ENCODE measurements at regions not wholly inside any gene's neighbourhood (a gene's known extent, or its start where the extent isn't known, plus 50 kb on each side); places are given as distances from the start of the nearest gene placed in this dataset.

DNA sequence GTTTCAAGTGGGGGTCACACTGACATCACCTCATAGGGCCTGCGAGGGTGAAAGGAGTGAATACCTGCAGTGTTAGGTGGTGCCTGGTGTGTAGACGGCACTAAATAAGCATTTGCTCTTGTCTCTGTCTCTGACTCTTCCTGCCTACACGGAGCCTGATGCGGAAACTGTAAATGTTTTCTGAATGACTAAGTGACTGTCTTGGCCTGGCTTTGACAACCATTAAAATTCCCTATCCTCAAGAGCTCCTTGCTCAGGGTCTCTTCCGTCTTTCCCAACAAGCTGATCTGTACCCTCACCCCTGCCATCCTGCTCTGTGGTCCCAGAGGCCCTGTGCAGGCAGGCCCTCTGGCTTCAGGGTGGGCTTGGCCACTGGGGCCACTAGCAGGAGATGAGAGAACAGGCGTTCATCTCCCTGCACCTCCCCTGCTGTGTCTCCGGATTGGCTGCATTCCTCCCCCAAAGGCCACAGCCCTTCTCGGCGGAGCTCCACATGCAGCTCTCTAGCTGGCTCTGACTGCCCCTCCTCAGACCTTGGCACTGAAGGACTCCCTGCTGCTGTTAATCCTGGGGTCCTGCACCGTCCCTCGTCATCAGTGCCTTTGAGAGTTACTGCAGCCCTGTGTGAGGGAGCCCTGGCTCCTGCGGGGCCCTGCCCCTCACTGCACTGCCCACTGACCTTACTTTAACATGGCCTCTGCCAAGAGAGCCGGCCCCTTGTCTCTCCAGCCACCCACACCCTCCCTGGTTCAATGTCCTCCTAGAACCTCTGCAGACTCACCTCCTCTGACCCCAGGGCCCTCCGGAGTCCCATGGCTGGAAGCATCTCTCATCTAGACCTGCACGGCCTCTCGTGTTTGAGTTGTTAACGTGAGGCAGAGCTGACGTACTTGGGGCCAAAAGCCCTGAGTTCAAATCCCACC lies 211.1 kb downstream of the MATN1 start:
- DNase-seq, result no peak

DNA sequence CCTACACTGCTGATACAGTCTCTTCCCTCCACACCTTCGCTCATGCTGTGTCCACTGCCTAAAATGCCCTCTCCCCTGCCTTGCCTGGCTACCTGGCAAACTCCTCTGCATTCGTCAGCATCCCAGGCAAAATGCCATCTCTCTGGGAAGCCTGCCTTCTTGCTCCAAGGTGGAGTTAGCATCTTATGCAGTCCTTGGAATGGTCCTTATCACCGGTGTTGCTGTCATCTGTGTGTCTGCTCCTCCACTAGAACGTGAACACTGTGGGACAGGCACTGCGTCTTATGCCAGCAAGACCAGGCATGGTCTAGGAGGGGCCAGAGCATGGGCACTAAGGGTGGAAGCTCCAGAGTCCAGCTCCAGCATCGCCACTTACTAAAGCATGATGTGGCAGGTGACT lies 211.8 kb downstream of the MATN1 start:
- DNase-seq, result no peak

DNA sequence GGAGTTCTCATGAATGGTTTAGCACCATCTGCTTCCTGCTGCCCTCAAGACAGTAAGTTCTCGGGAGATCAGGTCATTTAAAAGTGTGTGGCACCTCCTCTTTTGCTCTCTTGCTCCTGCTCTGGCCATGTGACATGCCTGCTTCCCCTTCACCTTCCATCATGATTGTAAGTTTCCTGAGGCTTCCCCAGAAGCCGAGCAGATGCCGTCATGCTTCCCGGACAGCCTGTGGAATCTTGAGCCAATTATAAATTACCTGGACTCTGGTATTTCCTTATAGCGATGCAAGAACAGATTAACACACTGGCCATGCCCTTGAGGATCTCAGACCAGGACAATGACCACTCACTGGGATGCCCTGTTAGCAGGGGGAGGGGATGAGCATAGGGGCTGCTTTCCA lies 212.3 kb downstream of the MATN1 start:
- no peak for DNase-seq

DNA sequence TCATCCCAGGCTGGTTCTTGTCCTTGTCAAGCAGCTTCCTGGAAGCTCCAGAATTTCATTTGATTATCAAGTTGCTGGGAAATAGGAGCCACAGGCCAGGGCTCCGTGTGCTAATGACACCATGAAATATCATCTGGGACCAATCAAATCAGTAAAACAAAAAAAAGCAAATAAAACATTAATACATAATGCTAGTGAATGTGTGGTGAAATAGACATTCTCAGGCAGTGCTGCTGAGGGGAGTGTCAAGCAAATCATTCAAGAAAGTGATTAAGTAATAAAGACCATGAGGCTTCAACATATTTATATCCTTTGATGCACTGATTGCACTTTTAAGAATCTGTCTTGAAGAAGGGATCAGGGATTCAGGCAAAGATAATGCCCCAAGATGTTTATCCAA lies 213.7 kb downstream of the MATN1 start:
- no peak for DNase-seq

DNA sequence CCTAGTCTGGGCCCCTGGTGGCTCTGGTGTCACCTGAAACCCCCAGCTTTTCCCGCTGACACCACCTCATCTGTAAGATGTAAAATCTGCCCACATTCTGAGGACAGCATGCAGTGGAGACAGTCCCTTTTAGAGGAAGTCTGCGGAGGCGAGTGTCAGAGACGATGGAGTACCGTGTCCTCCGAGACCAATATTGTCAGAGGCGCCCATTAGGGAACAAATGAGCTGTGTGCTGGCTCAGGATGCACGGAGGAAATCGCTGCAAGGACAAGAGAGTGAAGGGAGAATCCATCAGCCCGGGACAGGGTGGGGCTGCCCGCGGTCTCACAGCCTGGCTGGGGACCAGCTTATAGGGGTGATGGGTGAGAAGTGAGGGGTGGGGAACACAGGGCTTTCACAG lies 214.8 kb downstream of the MATN1 start:
- DNase-seq, result no peak

DNA sequence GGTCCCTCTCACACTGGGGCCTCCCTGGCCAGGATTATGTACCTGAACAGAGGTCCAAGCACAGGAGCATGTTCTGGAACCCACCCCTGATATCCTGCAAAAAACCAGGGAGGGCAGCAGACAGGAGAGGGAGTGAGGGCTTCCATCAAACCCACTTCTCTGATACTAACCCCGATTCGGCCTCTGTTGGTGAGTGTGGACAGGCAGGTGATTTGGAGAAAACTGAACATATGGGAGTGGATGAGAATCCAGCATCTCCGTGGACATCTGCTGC lies 215.3 kb downstream of the MATN1 start:
- no peak for DNase-seq

DNA sequence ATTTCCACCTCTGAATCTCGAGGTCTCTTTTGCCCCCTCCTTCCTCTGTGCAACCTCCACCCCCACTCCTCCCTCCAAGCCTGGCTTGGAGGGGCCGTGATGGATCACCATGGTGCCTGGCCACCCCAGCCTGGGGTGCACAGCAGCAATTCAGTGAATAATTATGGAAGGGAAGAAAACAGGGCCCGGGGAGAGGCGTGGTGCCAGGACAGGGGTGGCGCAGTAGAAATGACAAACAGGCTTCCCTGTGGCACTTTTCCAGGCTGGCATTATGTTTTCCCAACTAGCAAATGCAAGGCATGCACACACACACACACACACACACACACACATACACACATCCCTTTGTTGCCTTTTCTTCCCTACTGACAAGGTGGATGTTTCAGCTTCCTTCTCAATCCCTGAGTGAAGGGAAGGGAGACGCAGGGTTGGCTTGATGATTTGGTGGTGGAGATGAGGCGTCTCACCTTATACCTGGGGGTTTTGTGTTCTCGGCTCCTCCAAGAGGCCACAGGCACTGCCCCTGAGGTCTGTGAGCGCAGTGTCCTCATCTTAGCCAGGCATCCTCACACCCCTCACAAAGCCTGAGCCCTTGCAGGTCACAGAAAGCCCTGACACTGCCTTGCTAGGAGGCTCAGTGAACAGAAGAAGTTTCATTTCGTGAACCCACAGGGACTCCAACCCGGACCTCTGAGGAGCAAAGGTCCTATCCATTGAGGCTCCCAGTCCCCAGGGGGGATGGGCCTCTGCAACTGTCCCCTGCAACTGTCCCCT lies 215.8 kb downstream of the MATN1 start:
- DNase-seq, result no peak

DNA sequence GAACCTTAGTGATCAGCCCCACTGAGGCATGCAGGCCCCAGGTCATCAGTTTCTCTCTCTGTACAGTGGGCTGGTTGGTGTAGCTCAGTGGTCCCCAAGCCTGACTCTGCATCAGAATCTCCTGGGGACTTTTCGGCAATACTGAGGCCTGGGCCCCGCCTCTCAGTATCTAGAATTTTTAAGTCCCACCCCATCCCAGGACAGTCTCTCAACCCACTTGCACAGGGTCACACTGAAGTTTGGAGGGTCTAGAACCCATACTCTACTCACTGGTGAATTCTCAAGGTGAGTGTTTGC lies 216.4 kb downstream of the MATN1 start:
- no peak for DNase-seq

DNA sequence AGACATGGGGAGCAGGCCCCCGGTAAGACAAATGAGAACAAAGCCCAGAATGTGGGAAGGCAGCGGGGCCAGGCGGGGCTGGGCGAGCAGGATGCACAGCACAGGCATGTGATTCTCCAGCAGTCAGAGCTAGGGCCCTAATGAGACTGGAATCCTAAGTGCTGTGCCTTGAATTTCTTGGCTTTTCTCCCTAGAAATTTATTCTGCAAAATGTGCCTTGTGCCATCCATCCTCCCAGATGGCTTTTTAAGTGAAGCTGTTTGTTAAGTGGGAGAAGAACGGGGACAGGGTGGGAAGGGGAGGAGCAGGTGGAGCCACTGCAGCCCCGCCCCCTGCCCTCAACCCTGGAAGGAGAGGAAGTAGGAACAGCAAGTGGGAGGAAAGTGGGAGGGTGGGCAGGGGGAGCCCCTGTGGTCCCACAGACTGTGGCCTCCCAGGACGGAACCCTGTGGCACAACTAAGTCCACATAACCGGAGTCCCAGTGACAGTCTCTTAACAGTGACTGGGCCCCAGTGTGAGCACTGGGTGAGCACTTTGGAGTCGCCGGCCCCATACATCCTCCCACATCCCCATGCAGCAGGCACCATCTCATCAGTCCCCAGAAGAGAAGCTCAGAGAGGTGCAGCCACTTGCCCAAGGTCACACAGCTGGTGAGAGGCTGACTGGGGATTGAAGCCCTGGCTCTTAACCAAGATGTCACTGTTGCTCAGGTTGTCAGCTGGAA lies 216.9 kb downstream of the MATN1 start:
- DNase-seq, result no peak

DNA sequence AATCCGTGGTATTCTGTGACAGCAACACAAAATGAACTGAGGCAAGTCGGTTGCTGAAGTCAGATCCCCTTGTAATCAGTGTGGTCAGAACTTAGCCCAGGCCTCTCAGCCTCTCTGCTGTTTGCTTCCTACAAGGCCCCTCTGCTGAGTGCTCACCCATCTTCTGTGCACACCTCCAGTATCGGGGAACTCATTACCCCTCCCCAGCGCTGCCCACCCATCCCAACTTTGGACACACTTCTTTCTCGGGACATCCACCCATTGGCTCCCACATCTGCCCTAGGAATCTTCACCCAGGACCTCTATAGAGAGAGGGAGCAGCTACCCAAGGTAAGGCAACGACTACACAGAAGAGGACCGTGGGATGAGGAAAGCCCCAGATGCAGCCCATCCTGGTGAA lies 217.5 kb downstream of the MATN1 start:
- no peak for DNase-seq

DNA sequence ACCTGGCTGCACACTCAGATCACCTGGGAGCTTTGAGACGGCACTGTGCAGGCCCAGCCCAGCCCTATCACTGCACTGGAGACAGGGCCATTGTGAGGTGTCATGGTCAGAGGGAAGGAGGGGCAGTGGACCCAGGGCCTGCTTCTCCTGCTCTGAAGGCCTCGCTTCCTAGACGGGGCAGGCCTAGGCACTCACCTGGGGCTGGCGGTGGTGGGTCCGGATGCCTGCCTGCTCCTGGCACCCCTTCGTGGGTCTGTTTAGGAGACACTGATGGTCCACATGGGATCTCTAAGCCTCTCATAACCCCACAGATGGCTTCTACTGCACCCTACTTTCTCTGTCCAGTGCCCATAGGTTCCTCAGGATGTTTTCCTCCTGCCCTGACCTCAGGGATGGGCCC lies 230.9 kb downstream of the MATN1 start:
- DNase-seq, result no peak

DNA sequence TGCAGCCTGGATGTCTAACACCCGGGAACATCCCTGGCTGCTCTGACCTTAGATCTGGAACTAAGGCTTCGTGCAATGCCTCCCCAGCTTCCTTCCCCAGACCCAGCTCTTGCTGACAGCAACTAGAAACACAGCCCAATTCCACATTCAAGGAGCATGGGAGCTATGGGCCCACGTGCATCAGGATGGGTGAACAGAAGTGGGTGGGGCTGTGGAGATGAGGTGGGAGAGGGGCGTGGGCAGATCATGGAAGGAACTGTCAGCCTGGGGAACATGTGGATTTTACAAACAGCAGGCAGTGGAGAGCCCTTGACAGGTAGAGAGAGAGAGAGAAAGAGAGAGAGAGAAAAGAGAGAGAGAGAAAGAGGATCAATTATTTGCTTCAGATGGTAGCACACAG lies 231.6 kb downstream of the MATN1 start:
- no peak for DNase-seq

DNA sequence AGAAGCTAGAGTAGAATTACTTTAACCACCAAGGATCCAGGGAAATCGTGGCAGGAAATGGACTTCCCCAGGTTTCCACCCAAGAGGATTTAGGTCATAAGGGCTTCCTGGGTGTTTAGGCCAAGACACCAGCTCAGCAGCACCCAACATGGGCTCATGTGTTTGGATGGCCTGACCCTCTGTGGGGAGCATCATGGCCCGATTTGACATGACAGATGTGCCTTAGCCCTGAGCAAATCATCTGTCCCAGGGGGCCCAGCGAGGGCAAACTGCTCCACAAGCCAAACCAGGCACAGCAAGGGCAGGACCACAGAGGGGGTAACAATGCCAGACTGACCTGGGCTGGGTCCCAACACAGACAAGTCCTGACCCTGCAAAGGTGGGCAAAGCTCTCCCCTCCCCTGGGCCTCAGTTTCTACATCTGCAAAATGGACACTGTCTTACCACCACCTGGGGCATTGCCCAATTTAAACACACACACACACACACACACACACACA lies 232.8 kb downstream of the MATN1 start:
- no peak for DNase-seq

DNA sequence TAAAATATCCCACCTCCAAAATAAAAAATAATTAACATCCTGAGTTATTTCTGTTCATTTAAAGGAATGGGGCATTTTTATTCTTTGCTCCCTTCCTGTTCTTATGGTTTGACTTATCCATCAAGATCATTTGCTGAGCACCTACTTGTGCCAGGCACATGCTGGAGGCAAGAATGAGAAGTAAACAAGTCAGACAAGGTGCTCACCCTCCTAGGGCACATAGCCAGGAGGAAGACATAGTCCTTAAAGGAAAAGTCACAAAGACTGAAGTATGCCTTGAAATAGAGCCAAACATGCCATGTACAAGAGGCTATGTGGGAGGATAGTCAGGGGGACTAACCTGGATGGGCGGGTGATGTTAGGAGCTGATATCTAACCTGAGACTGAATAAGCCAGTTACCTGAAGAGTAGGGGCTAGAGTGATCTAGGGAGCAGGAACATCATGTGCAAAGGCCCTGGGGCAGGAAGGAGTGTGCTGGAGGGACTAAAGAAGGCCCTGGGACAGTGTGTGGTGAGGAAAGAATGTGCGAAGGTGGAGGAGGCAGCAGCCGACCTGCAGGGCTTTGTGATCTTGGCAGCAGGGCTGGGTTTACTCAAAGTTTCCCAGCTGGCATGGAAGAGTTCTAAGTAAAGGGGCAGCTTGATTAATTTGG lies 233.5 kb downstream of the MATN1 start:
- DNase-seq, result no peak

DNA sequence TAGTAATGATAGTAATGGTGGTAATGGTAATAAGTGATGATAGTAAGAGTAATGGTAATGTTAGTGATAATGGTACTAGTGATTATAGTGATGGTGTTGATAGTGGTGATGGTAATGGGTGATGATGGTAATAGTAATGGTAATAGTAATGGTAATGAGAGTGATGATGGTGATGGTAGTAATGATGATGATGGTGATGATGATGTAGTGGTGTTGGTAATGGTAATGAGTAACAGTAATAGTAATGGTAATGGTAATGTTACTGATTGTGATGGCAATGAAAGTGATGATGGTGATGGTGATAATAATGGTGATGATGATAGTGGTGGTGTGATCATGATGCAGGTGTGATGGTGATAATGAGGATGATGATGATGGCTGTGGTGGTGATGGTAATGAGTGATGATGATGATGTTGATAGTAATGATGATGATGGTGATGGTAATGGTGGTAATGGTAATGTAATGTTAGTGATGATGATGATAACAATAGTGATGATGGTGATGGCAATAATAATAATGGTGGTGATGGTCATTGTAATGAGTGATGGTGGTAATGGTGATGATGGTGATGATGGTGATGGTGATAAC lies 235.0 kb downstream of the MATN1 start:
- no peak for DNase-seq

DNA sequence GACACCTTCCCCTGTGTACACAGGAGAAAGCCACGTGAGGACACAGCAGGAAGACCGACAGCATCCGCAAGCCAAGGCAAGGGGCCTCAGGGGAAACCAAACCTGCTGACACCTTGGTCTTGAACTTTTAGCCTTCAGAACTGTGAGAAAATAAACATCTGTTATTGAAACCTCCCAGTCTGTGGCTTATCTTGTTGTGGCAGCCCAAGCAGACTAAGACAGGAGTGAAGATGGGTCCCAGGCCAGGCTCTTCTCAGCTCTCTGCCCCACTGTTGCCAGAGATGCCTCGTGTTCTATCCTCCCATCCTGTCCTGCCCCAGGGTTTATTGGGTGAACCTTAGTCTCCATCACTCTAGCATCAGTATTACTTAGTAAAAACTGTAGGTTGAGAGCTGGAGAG lies 236.3 kb downstream of the MATN1 start:
- no peak for DNase-seq

DNA sequence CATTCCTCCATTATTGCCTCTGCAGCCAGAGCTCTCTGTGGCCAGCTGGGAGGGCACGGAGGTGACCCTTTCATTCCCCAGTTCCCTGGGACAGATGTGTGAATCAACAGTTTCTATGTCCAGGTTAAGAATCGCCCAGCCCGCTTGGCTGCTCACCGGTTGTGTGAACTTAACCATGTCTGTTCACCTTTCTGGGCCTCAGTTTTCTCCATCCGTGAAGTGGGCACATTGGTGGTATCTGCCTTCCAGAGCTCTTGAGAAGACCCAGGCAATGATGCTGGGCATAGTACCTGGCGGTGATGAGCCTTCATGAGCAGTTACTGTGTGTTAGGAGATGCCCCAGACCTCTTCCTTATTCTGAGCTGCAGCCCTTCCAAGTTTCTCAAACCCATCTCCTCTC lies 238.3 kb downstream of the MATN1 start:
- DNase-seq, result no peak

DNA sequence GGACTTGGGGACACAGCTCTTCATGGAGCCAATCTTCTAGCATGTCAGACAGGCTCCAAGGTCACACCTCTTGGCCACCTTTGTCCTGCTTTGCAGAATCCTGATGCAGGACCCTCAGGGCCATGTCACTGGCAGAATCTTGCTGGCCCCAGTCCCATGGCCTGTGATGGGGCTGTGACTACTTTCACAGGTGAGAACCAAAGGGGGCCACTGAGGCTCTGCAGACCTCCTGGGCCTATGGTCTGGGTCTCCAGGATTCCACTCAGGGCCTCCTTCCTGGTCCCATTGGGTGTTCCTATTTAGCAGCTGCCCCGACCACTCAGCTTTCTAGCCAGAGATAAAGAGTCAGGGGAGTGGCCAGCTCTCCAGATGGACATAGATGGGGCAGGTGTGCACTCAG lies 238.7 kb downstream of the MATN1 start:
- DNase-seq, result no peak

DNA sequence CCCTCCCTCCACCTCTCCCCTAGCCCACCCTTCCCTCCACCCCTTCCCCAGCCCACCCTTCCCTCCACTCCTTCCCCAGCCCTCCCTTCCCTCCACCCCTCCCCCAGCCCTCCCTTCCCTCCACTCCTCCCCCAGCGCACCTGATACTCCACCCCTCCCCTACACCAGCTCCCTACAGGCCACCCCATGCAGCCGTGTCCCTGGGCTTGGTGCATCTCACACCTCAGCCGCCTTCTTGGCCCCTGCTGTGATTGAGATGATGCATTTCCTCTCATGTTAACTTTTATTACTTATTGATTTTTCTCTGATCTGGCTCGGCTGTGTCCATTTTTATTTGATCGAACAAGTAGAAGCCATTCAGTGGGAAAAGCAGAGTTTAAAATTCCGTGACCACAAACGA lies 243.8 kb downstream of the MATN1 start:
- no peak for DNase-seq

DNA sequence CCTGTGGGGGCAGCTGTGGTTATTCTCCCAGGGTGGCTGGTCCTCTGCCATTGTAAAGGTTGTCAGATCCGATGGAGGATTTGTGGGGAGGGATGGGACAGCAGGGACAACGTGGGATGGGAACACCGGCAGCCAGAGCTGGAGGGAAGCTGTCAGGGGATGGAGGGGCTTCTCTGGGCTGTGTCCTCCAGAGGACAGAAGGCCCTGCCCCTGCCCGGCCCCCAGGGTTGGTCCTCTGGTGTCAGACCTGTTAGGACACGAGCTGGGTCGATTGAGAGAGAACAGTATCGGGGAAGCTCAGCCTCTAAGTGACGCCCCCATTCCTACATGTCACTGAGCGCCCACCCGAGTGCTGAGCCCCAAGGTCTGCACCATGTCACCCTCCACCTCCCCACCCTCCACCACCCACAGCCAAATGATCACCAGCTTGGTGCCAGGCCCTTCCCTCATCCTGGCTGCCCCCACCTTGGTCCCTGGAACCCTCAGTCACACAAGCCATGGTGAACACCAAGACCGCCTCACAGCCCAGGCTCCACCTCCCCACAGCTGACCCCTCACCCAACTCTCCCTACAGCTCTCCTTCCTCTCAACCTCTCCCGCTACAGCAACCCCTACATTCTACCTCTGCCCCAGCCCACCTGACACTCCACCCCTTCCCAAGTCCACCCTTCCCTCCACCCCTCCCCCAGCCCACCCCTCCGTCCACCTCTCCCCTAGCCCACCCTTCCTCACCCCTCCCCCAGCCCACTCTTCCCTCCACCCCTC lies 244.4 kb downstream of the MATN1 start:
- no peak for DNase-seq

DNA sequence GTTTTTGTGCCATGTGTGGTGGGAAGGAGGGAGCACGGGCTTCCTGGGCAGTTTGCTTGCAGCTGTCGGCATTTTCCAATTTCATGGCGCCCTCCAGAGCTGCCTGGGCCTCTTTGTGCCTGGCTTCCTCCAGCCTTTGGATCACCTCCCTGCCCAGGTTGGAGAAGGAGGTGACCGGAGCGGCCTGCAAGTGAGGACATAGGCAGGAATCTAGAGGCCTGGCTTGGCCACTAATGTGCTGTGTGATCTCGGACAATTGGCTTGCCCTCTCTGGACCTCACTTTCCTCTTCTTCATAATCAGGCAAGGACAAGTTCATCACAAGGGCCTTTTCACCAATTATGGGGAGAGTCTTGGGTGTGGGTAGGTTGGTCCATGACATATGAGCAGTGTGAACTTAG lies 245.1 kb downstream of the MATN1 start:
- no peak for DNase-seq

DNA sequence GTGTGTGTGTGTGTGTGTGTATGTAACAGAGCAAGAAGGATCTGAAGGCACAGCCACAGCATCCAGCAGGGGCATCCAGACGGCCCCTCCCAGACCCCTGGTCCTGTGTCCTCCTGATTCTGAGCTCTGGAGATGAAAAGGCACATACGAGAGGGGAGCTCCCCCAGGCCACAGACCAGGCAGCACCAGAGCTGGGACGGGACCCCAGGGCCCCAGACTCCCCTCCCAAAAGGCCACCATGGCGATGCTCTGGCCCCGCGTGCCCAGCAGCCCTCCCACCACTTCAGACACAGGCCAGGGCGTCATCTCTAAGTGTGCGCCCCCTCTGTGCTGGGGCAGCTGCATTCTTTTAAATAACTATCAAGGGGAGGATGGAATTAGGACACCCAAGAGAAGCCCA lies 245.8 kb downstream of the MATN1 start:
- no peak for DNase-seq

Data from CD4-positive, alpha-beta T cell treated with Interleukin-12 subunit alpha and Interleukin-12 subunit beta, for 1 hour (primary cell).